GM18907 (cell line): ENCODE measurements at regions not wholly inside any gene's neighbourhood (a gene's known extent, or its start where the extent isn't known, plus 50 kb on each side); places are given as distances from the start of the nearest gene placed in this dataset.
"Not testable (repeated sequence)": the region's sequence is repeated elsewhere in the genome, so short reads cannot be mapped to it uniquely, and the experiment has no call there.

ENCODE experiments used
- ATAC-seq: cut with Tn5 transposase; IDR thresholded peaks from one replicate; pipeline ENCODE4 v1.9.1; 2021; ENCODE audit warnings: mild to moderate bottlenecking, moderate library complexity; ENCODE audit not compliant: unreplicated experiment

DNA sequence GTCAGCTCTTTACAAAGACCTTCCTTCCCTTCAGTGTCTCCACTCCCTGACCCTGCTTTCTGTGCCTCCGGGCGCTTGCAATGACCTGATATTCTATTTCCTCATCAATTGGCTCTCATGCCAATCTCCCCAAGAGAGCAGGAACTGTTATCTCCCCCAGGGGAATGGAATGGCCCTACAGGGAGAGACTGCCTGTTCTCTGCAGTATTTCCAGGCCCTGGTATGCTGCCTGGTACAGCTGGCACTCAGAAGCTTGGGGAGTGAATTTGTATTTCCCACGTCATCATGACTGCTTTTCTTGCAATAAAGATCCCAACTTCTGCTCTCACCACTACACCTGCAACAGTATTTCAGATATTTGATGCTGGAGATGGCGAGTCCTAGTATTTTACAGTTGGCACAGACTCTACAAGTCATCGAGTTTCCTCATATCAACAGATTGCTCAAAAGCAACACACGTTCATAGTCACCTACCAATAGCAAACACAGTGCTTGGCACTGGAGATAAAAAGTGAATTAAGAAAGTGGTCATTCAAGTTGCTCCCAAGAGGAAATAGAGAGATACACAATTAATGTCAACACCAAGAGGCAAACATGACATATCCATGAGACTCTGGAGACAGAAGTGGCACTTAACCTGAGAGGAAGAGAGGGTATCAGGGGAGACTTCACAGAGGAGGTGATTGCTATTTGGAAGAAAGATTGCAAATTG is 90.5 kb upstream of the EGFL6 start:
- no peak for ATAC-seq

- ATAC-seq = no peak
These were observed 93.0 kb upstream of the EGFL6 start for GRCh38 chrX:13476384-13476783.

DNA sequence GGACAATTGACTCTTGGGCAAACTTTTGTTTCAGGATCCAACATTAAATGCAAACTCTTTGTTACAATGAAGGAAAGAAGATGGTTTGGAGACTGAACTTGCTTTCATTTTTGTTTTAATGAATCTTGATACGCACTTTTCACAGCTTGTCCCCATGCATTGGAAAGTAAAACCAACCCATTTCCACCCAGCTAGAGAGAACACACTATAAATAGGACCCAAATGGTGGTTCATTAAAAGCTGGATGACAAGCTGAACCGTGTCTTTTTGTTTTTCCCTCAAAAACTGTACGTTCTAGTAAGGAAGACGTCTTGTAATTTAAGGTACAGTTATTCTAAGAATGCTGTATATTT is 95.3 kb upstream of the EGFL6 start:
- ATAC-seq = peak; percentile 38

- ATAC-seq = peak; percentile 69
These were observed 95.8 kb upstream of the EGFL6 start for GRCh38 chrX:13473442-13474163.

GRCh38 chrX:13472975-13473374 is 96.4 kb upstream of the EGFL6 start:
- ATAC-seq = no peak

GRCh38 chrX:13471269-13471668 is 98.1 kb upstream of the EGFL6 start:
- no peak for ATAC-seq

DNA sequence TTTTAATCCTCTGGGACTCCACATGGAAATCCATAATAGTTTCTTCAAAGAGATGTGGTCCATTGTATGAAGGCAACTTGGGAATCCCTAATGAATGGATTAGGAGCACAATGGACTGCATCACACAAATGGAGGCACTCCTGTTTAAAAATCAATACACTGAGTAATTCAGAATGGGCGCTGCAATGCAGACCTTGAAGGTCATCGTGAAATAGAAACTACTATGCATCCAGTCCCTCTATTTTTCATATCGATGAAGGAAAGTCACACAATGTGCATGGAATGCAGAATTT is 98.8 kb upstream of the EGFL6 start:
- no peak for ATAC-seq

GRCh38 chrX:13469963-13470684 is 99.3 kb upstream of the EGFL6 start:
- no peak for ATAC-seq

- no peak for ATAC-seq
These were observed 101.3 kb upstream of the EGFL6 start for GRCh38 chrX:13468096-13468495.

DNA sequence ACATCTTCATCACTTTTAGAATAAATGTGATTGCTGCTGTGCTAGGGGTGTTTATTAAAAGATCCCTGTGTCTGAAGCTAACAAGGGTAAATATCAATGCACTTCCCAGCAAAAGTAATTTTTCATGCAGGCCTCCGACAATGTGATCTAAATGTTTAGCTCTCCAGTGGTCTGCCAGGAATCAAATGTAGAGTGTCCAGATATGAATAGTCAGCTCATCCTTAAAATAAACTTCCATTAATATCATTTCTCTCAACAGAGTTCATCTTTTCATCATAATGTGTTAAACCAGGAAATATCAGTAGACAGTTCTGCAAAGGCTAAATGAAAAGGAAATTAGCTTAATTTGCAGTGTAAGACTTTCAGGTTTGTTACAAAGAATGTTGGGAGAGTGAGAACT is 102.2 kb upstream of the EGFL6 start:
- ATAC-seq = no peak

- ATAC-seq = no peak
These were observed 104.7 kb upstream of the EGFL6 start for GRCh38 chrX:13464599-13465275.

- no peak for ATAC-seq
These were observed 105.8 kb upstream of the EGFL6 start for GRCh38 chrX:13463608-13464007.

GRCh38 chrX:13452283-13452682 is 117.1 kb upstream of the EGFL6 start:
- ATAC-seq = no peak

GRCh38 chrX:13449441-13449840 is 120.0 kb upstream of the EGFL6 start:
- ATAC-seq = no peak

- no peak for ATAC-seq
These were observed 120.5 kb upstream of the EGFL6 start for GRCh38 chrX:13448941-13449340.

DNA sequence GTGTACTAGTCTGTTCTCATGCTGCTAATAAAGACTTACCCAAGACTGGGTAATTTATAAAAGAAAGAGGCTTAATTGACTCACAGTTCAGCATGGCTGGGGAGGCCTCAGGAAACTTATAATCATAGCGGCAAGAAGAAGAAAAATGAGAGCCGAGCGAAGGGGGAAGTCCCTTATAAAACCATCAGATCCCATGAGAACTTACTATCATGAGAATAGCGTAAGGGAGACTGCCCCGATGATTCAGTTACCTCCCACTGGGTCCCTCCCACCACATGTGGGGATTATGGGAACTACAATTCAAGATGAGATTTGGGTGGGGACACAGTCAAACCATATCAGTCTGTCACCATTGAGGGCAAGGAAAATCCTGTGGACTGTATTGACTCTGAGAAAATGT is 121.8 kb upstream of the ATXN3L start:
- not testable (repeated sequence) for ATAC-seq

- no peak for ATAC-seq
These were observed 120.3 kb upstream of the ATXN3L start for GRCh38 chrX:13440176-13440575.

- ATAC-seq = no peak
These were observed 113.4 kb upstream of the ATXN3L start for GRCh38 chrX:13433298-13433605.

DNA sequence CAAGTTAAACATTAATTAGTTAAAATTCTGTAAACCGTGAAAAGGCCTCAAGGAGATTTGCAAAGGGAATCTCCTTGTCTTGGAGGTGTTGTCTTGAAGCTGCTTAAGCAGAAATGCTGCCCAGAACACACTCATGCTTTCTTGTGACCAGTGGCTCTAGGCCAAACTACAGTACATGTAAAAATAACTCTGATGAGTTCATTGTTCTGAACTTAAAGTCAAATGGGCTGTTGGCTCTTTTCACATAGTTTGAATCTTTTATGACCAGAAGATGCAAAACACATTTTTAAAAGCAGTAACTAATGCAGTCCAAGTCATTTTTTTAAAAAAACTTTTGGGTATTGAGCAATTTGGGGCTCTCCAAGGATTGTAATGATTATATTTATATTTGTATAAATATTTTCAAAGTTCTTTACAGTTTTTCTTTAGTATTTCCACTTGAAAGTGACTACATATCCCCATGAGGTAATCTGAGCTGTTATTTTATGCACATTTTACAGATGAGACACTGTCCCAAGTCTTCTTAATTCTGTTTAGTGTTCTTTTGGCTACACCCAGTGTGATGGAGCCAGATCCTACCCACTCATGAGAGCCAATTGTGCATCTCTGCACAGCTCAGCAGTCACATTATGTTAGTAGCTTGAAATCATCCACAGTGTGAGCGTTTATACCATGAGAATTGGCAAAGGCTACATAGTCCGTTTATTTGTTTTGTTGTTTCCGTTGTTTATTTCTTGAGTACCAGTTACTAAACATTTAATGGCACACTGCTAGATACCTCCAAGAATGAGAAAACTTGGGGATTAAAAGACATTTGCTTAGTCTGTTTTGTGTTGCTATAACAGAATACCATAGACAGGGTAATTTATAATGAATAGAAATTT is 112.8 kb upstream of the ATXN3L start:
- ATAC-seq = no peak

- no peak for ATAC-seq
These were observed 110.4 kb upstream of the ATXN3L start for GRCh38 chrX:13430136-13430827.
